ENCODE measurements at regions not wholly inside any gene's neighbourhood (a gene's known extent, or its start where the extent isn't known, plus 50 kb on each side); places are given as distances from the start of the nearest gene placed in this dataset.

GRCh38 chr4:18518098-18518497 is 496.5 kb upstream of the LCORL start:
- TF ChIP-seq MXI1 (IDR thresholded peaks at IDR 0.05; ENCODE audit: low read depth, low read length) = no peak
- no peak for TF ChIP-seq REST (IDR thresholded peaks at IDR 0.05; ENCODE audit: low read depth, low read length)
- no peak for TF ChIP-seq TEAD4 (IDR thresholded peaks at IDR 0.05; ENCODE audit: borderline replicate concordance, insufficient read depth)
- no peak for TF ChIP-seq ELF1 (IDR thresholded peaks at IDR 0.05)
- no peak for TF ChIP-seq YY1 (IDR thresholded peaks at IDR 0.05; ENCODE audit: low read depth)
- no peak for TF ChIP-seq MEF2A (IDR thresholded peaks at IDR 0.05; ENCODE audit: borderline replicate concordance, low read depth)
- no peak for TF ChIP-seq CHD2 (IDR thresholded peaks at IDR 0.05; ENCODE audit: low read length, partially characterized antibody)
- no peak for TF ChIP-seq NRF1 (IDR thresholded peaks at IDR 0.05; ENCODE audit: low read depth, low read length)
- TF ChIP-seq JUND (IDR thresholded peaks at IDR 0.05) = no peak
- no peak for TF ChIP-seq CTCF (IDR thresholded peaks at IDR 0.05)
- no peak for TF ChIP-seq GABPA (IDR thresholded peaks at IDR 0.05; ENCODE audit: low read depth)
- H3K79me2 ChIP-seq (ENCODE audit: insufficient read depth) = no peaks in the 10 kb centered on the region
- H3K27me3 ChIP-seq (ENCODE audit: insufficient read depth) = no peaks in the 10 kb centered on the region
- no peaks in the 10 kb centered on the region for H3K4me1 ChIP-seq (ENCODE audit: control insufficient read depth in 1 of 2, insufficient read depth in 2 of 2, low read depth in 1 of 2, low read length in 1 of 2)
- no peak overlapping the region for H2AFZ ChIP-seq (ENCODE audit: low read depth)
- 6% methylated on average over 3 of the region's 3 CpGs for WGBS (ENCODE audit: low lambda C conversion rate)
- H3K36me3 ChIP-seq (replicated peaks in 1 of 2; ENCODE audit: control insufficient read depth in 1 of 2, insufficient read depth in 2 of 2, low read length in 1 of 2) = no peaks in the 10 kb centered on the region
- H3F3A ChIP-seq (replicated peaks; ENCODE audit: insufficient read depth) = no peaks in the 10 kb centered on the region
- no peaks in the 10 kb centered on the region for H4K20me1 ChIP-seq (ENCODE audit: insufficient read depth)
- no peak overlapping the region for H3K27ac ChIP-seq (ENCODE audit: low read depth in 2 of 2, low read length in 1 of 2)
- H3K9ac ChIP-seq = no peak overlapping the region
- no peaks in the 10 kb centered on the region for H3K9me3 ChIP-seq
- H3K9me2 ChIP-seq = no peaks in the 10 kb centered on the region
- no peak overlapping the region for H3K4me3 ChIP-seq (ENCODE audit: low read depth in 2 of 2, low read length in 1 of 2)
- H3K4me2 ChIP-seq = no peak overlapping the region
- no peak for DNase-seq
- ChIA-PET POLR2A (no interaction called here), CTCF (no interaction called here)

- TF ChIP-seq SMC3 (IDR thresholded peaks at IDR 0.05; ENCODE audit: low read depth, low read length) (no peak), FOXJ3 (CRISPR knock-in tag; IDR thresholded peaks at IDR 0.05) (no peak), ZBTB33 (IDR thresholded peaks at IDR 0.05; ENCODE audit: borderline replicate concordance, low read depth) (no peak), POLR2AphosphoS5 (IDR thresholded peaks at IDR 0.05; ENCODE audit: low read depth, low read length) (no peak)
- no peaks in the 10 kb centered on the region for H3K9me3 ChIP-seq
- H3K36me3 ChIP-seq (replicated peaks in 1 of 2; ENCODE audit: control insufficient read depth in 1 of 2, insufficient read depth in 2 of 2, low read length in 1 of 2) = no peaks in the 10 kb centered on the region
- no peaks in the 10 kb centered on the region for H3K27me3 ChIP-seq (ENCODE audit: insufficient read depth)
- POLR2A ChIA-PET = no interaction called here
- H4K20me1 ChIP-seq (ENCODE audit: insufficient read depth) = no peaks in the 10 kb centered on the region
- no peak for DNase-seq
- no peak overlapping the region for H3K9ac ChIP-seq
- no peaks in the 10 kb centered on the region for H3F3A ChIP-seq (replicated peaks; ENCODE audit: insufficient read depth)
- no peak overlapping the region for H3K4me3 ChIP-seq (ENCODE audit: low read depth in 2 of 2, low read length in 1 of 2)
- no peak overlapping the region for H2AFZ ChIP-seq (ENCODE audit: low read depth)
- no peak overlapping the region for H3K27ac ChIP-seq (ENCODE audit: low read depth in 2 of 2, low read length in 1 of 2)
- CTCF ChIA-PET = no interaction called here
- H3K9me2 ChIP-seq = no peaks in the 10 kb centered on the region
- no peaks in the 10 kb centered on the region for H3K79me2 ChIP-seq (ENCODE audit: insufficient read depth)
- no peaks in the 10 kb centered on the region for H3K4me1 ChIP-seq (ENCODE audit: control insufficient read depth in 1 of 2, insufficient read depth in 2 of 2, low read depth in 1 of 2, low read length in 1 of 2)
- H3K4me2 ChIP-seq = no peak overlapping the region
Observed at GRCh38 chr4:18513861-18514260, 492.3 kb upstream of the LCORL start.

All from SK-N-SH (cell line).